Neural cell (in vitro differentiated cells): ENCODE measurements at regions not wholly inside any gene's neighbourhood (a gene's known extent, or its start where the extent isn't known, plus 50 kb on each side); places are given as distances from the start of the nearest gene placed in this dataset.

Experiments
- H2AFZ ChIP-seq: fragments of 200-600, 300-800 bp; sonication (generic), shearing (Covaris generic); 2 replicates; pipeline ENCODE4 v1.6.0; 2014; ENCODE audit warnings: low read depth, mild to moderate bottlenecking, antibody characterized with exemption, low read length, moderate library complexity
- H3F3A ChIP-seq: fragments of 200-600 bp; shearing (Covaris generic); 2 replicates; pipeline ENCODE4 v1.6.1; 2016; ENCODE audit warnings: mild to moderate bottlenecking, moderate library complexity, mixed read lengths, antibody characterized with exemption, low read length; ENCODE audit not compliant: insufficient read depth, poor library complexity, severe bottlenecking
- H3K27ac ChIP-seq: fragments of 200-600, 300-800 bp; sonication (generic), shearing (Covaris generic); 2 replicates; pipeline ENCODE4 v1.5.1; 2014; ENCODE audit warnings: mild to moderate bottlenecking, low read length, moderate library complexity
- H3K27me3 ChIP-seq: fragments of 300-800, 200-600 bp; sonication (generic), shearing (Covaris generic); 2 replicates; pipeline ENCODE4 v1.6.0; 2014; ENCODE audit warnings: mild to moderate bottlenecking, low read depth, low read length, moderate library complexity; ENCODE audit not compliant: insufficient read depth
- H3K36me3 ChIP-seq: fragments of 300-800, 200-600 bp; sonication (generic), shearing (Covaris generic); 2 replicates; pipeline ENCODE4 v1.5.1; 2014; ENCODE audit warnings: mild to moderate bottlenecking, antibody characterized with exemption, low read length, moderate library complexity; ENCODE audit not compliant: insufficient read depth
- H3K4me2 ChIP-seq: fragments of 300-800, 200-600 bp; sonication (generic), shearing (Covaris generic); 2 replicates; pipeline ENCODE4 v1.6.0; 2014; ENCODE audit warnings: mild to moderate bottlenecking, low read length
- H3K4me3 ChIP-seq: fragments of 300-800, 200-600 bp; sonication (generic), shearing (Covaris generic); 2 replicates; pipeline ENCODE4 v1.5.1; 2014; ENCODE audit warnings: mild to moderate bottlenecking, low read length, moderate library complexity
- H3K79me2 ChIP-seq: fragments of 200-600 bp; shearing (Covaris generic); replicated peaks from 2 replicates; pipeline ENCODE4 v1.6.0; 2014; ENCODE audit warnings: mild to moderate bottlenecking, low read length, moderate library complexity; ENCODE audit not compliant: insufficient read depth
- H3K9ac ChIP-seq: fragments of 300-800, 200-600 bp; sonication (generic), shearing (Covaris generic); 2 replicates; pipeline ENCODE4 v1.6.1; 2016; ENCODE audit warnings: mild to moderate bottlenecking, low read length, mixed read lengths
- H3K9me2 ChIP-seq: fragments of 200-600 bp; shearing (Covaris generic); 2 replicates; pipeline ENCODE4 v1.6.1; 2016; ENCODE audit warnings: mild to moderate bottlenecking, low read length, mixed read lengths; ENCODE audit not compliant: insufficient read depth
- H3K9me3 ChIP-seq: fragments of 200-600, 300-800 bp; sonication (generic), shearing (Covaris generic); 2 replicates; pipeline ENCODE4 v1.6.1; 2016; ENCODE audit warnings: mild to moderate bottlenecking, mixed run types, low read length, moderate library complexity, mixed read lengths
- H4K20me1 ChIP-seq: fragments of 200-600 bp; shearing (Covaris generic); 2 replicates; pipeline ENCODE4 v1.6.1; 2016; ENCODE audit warnings: mild to moderate bottlenecking, mixed run types; ENCODE audit not compliant: insufficient read depth
- EP300 ChIP-seq: fragments of 450-650 bp; conservative IDR thresholded peaks from 2 replicates; pipeline ENCODE4 v1.6.1; 2014; ENCODE audit warnings: antibody characterized with exemption, mild to moderate bottlenecking, moderate library complexity; ENCODE audit not compliant: poor library complexity, severe bottlenecking
- EZH2 ChIP-seq: fragments of 200-600, 300-800 bp; shearing (Covaris generic), sonication (generic); IDR thresholded peaks from 2 replicates; pipeline ENCODE4 v1.6.1; 2014; ENCODE audit warnings: antibody characterized with exemption, low read length, borderline replicate concordance, mild to moderate bottlenecking; ENCODE audit not compliant: insufficient read depth, poor library complexity, severe bottlenecking
- MXI1 ChIP-seq: fragments of 450-650 bp; conservative IDR thresholded peaks from 2 replicates; pipeline ENCODE4 v1.6.1; 2014; ENCODE audit warnings: antibody characterized with exemption, mild to moderate bottlenecking; ENCODE audit not compliant: poor library complexity, severe bottlenecking
- POLR2AphosphoS5 ChIP-seq: IDR thresholded peaks from 2 replicates; pipeline ENCODE4 v1.6.1; 2012
- RAD21 ChIP-seq: fragments of 450-650 bp; conservative IDR thresholded peaks from 2 replicates; pipeline ENCODE4 v1.6.1; 2014; ENCODE audit warnings: antibody characterized with exemption, mild to moderate bottlenecking, moderate library complexity
- SMC3 ChIP-seq: fragments of 450-650 bp; conservative IDR thresholded peaks from 2 replicates; pipeline ENCODE4 v1.6.1; 2014; ENCODE audit warnings: antibody characterized with exemption, mild to moderate bottlenecking, moderate library complexity; ENCODE audit not compliant: poor library complexity
- TAF1 ChIP-seq: IDR thresholded peaks from 2 replicates; pipeline ENCODE4 v1.6.1; 2012; ENCODE audit warnings: low read depth
- TF ChIP-seq, protein P1 (sequence below): fragments of 450-650 bp; IDR thresholded peaks from 2 replicates; pipeline ENCODE4 v1.5.1; 2014; ENCODE audit warnings: antibody characterized with exemption, mild to moderate bottlenecking, moderate library complexity; ENCODE audit not compliant: poor library complexity, severe bottlenecking
- TF ChIP-seq, protein P2 (sequence below): IDR thresholded peaks from 2 replicates; pipeline ENCODE4 v1.6.1; 2012; ENCODE audit warnings: borderline replicate concordance

DNA sequence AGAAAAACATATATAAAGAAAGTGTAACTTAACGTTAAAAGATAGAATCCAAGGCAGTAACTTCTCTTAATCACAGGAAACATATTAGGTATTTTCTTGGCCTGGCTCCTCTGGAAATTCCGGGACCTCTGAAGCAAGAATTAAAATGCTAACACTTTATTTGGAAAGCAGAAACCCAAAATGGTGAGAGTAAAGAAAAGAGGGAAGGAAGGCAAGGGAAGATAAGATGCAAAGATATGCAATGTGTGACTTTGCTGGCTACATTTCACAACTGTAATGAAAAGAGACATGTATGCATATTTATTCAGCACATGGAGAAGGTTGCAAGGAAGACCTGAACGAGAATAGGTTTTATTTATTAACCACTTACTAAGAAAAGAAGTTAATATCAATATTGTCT lies 372.5 kb downstream of the TBL1XR1 start:
- no peaks in the 10 kb centered on the region for H3K9me3 ChIP-seq
- H3F3A ChIP-seq: no peaks in the 10 kb centered on the region
- no peak overlapping the region for H3K27ac ChIP-seq
- H3K4me3 ChIP-seq: no peak overlapping the region
- H4K20me1 ChIP-seq: no peaks in the 10 kb centered on the region
- H3K79me2 ChIP-seq: no peaks in the 10 kb centered on the region
- H3K4me2 ChIP-seq: no peak overlapping the region
- H2AFZ ChIP-seq: no peak overlapping the region
- H3K9ac ChIP-seq: no peak overlapping the region
- TF ChIP-seq POLR2AphosphoS5: no peak
- no peak for TF ChIP-seq EP300
- TF ChIP-seq SMC3: no peak
- TF ChIP-seq TAF1: no peak
- TF ChIP-seq, protein P1, sequence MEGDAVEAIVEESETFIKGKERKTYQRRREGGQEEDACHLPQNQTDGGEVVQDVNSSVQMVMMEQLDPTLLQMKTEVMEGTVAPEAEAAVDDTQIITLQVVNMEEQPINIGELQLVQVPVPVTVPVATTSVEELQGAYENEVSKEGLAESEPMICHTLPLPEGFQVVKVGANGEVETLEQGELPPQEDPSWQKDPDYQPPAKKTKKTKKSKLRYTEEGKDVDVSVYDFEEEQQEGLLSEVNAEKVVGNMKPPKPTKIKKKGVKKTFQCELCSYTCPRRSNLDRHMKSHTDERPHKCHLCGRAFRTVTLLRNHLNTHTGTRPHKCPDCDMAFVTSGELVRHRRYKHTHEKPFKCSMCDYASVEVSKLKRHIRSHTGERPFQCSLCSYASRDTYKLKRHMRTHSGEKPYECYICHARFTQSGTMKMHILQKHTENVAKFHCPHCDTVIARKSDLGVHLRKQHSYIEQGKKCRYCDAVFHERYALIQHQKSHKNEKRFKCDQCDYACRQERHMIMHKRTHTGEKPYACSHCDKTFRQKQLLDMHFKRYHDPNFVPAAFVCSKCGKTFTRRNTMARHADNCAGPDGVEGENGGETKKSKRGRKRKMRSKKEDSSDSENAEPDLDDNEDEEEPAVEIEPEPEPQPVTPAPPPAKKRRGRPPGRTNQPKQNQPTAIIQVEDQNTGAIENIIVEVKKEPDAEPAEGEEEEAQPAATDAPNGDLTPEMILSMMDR: no peak
- TF ChIP-seq, protein P2, sequence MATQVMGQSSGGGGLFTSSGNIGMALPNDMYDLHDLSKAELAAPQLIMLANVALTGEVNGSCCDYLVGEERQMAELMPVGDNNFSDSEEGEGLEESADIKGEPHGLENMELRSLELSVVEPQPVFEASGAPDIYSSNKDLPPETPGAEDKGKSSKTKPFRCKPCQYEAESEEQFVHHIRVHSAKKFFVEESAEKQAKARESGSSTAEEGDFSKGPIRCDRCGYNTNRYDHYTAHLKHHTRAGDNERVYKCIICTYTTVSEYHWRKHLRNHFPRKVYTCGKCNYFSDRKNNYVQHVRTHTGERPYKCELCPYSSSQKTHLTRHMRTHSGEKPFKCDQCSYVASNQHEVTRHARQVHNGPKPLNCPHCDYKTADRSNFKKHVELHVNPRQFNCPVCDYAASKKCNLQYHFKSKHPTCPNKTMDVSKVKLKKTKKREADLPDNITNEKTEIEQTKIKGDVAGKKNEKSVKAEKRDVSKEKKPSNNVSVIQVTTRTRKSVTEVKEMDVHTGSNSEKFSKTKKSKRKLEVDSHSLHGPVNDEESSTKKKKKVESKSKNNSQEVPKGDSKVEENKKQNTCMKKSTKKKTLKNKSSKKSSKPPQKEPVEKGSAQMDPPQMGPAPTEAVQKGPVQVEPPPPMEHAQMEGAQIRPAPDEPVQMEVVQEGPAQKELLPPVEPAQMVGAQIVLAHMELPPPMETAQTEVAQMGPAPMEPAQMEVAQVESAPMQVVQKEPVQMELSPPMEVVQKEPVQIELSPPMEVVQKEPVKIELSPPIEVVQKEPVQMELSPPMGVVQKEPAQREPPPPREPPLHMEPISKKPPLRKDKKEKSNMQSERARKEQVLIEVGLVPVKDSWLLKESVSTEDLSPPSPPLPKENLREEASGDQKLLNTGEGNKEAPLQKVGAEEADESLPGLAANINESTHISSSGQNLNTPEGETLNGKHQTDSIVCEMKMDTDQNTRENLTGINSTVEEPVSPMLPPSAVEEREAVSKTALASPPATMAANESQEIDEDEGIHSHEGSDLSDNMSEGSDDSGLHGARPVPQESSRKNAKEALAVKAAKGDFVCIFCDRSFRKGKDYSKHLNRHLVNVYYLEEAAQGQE: no peak
- TF ChIP-seq EZH2: no peak
- TF ChIP-seq MXI1: no peak
- TF ChIP-seq RAD21: no peak
- no peaks in the 10 kb centered on the region for H3K27me3 ChIP-seq
- no peaks in the 10 kb centered on the region for H3K36me3 ChIP-seq
- no peaks in the 10 kb centered on the region for H3K9me2 ChIP-seq

DNA sequence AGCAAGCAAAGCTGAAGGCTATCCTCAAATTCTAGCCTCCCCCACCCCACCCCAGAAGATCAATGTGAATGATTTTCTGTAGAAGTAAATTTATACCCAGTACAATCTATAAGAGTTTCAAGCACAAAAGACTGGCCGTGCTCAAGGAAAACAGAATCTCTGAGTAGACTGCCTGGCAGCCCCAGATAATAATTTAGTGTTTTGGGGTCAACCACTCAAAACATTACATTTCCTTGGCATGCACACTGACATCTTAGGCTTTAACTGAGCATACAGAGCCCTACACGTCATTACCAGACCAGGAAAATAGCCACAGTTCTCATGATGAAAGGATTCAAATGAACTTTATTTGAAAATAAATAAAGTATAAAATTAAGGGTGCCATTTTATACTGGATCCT lies 376.5 kb downstream of the TBL1XR1 start:
- Histone ChIP-seq H3K9ac (no peak overlapping the region), H2AFZ (no peak overlapping the region), H3K27ac (no peak overlapping the region), H3K36me3 (no peaks in the 10 kb centered on the region), H4K20me1 (no peaks in the 10 kb centered on the region), H3F3A (no peaks in the 10 kb centered on the region), H3K27me3 (no peaks in the 10 kb centered on the region), H3K4me2 (no peak overlapping the region), H3K9me3 (no peaks in the 10 kb centered on the region), H3K79me2 (no peaks in the 10 kb centered on the region), H3K4me3 (no peak overlapping the region), H3K9me2 (no peaks in the 10 kb centered on the region)
- TF ChIP-seq, protein P2: no peak
- TF ChIP-seq MXI1 (no peak), TAF1 (no peak), EP300 (no peak), EZH2 (no peak), POLR2AphosphoS5 (no peak), SMC3 (no peak), RAD21 (no peak)
- TF ChIP-seq, protein P1: no peak
